Astrocyte (in vitro differentiated cells and primary cell): ENCODE measurements at regions not wholly inside any gene's neighbourhood (a gene's known extent, or its start where the extent isn't known, plus 50 kb on each side); places are given as distances from the start of the nearest gene placed in this dataset.

Experiments
- CTCF ChIP-seq: IDR thresholded peaks from 2 replicates; pipeline ENCODE4 v1.5.1; 2011; ENCODE audit warnings: low read depth, mild to moderate bottlenecking, inconsistent platforms, low read length, moderate library complexity; ENCODE audit not compliant: insufficient read depth
- EZH2 ChIP-seq: IDR thresholded peaks from 2 replicates; pipeline ENCODE4 v1.6.1; 2012; ENCODE audit warnings: mild to moderate bottlenecking, low read length, inconsistent platforms; ENCODE audit not compliant: insufficient read depth

- TF ChIP-seq EZH2 (no peak), CTCF (peak; percentile 63)
Measured at GRCh38 chr20:51220293-51220706, 197.4 kb upstream of the KCNG1 start.
